OCI-M2 (cell line): ENCODE measurements at regions not wholly inside any gene's neighbourhood (a gene's known extent, or its start where the extent isn't known, plus 50 kb on each side); places are given as distances from the start of the nearest gene placed in this dataset.
"Not testable (repeated sequence)": the region's sequence is repeated elsewhere in the genome, so short reads cannot be mapped to it uniquely, and the experiment has no call there.

Source experiments
- DNase-seq: peaks from one replicate; lab custom pipeline; 2025; ENCODE audit not compliant: unreplicated experiment; lab: John Stamatoyannopoulos, UW

DNA sequence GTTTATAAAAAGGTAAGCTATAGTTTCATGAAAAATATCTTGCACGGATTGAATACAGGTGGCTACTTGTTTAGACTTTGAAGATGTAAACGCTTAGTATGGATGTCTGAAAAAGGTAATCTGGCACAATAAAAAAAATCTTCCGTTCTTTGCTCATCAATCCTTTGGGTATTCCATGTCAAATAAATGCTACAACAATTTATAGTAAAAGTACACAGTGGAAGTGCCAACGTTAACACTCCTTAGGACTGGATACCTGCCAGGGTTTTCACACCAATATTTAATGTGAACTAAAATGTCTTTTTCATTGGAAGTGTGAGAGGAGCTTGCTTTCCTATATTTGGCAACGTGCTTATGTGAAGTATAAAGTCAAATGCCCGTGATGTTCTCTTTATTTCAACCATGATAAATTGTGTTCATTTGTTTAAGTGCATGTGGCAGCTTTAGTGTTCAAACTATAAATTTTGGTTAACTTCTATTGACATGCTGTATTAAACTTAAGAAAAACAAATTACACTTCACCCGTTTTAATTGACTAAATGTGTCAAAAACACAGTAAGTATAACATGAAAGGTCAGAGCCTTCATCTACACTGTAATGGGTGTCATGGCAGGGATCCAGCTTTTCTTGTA lies 121.7 kb upstream of the HAND2 start:
- no peak for DNase-seq

DNA sequence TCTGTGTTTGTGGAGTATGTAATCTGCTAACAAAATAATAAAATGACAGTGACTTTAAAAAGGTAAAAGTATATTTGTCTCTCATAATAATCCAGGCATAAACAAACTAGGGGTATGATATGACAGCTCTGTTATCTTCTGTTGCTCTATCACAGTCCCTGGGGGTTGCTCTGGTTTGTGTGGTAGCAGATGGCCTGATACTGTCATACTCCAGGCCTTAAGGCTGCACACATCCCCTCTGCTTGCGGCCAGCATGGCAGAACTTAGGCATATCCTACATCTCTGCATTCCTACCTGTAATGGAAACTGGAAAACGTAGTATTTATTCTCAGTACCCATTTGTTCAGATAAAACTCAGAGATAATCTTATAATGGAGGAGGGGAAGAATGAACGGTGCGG lies 117.9 kb upstream of the HAND2 start:
- DNase-seq, result no peak

DNA sequence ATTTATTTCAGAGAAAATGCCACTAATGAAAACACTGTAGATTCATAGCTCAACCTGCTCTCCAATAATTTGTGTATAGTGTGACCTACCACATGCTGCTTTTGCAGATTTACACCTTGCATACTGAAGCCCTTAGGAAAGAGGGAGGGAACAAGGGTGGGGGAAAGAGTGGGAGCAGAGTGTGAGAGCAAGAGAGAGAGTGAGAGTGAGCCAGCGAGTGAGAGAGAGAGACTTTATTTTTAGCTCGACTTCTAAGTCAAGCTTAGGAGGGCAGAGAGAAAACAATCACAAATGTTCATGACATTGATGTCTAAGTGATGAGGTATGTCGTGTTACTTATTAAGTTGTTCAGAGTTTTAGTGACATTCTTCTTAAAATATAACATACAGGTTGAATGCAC lies 112.5 kb upstream of the HAND2 start:
- DNase-seq, result no peak

DNA sequence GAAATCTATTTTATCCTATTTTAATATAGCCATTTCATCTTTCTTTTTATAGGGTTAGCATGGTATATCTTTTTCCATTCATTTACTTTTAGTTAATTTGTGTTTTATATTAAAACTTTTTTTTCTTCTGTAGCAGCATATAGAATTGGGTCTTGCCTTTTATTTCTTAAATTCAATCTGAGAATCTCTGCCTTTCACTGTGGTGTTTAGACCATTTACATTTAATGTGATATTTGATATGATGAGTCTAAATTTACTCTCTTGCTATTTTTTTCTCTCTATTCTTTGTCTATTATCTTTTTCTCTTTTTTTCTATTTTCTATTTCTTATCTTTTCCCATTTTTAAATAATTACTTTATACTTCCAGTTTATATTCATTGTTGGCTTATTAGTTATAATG lies 105.4 kb upstream of the HAND2 start:
- no peak for DNase-seq

DNA sequence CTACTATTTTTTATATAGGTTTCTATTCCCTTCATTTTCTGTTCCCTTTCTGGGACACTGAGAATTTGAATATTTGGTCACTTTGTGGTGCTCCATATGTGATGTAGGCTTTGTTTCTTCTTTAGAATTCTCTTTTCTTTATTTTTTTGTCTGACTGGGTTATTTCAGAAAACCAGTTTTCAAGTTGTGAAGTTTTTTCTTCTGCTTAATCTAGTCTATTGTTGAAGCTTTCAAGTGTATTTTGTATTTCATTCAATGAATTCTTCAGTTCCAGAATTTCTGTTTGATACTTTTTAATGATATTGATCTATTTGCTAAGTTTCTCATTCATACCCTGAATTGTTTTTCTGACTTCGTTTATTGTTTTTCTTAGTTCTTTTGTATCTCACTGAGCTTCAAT lies 96.2 kb upstream of the HAND2 start:
- DNase-seq, result no peak

DNA sequence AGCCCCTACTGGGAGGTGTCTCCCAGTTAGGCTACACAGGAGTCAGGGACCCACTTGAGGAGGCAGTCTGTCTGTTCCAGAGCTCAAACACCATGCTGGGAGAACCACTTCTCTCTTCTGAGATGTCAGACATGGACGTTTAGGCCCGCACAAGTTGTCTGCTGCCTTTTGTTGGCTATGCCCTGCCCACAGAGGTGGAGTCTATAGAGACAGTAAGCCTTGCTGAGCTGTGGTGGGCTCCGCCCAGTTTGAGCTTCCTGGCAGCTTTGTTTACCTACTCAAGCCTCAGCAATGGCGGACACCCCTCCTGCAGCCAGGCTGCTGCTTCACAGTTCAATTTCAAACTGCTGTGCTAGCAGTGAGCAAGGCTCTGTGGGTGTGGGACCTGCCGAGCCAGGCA lies 88.6 kb upstream of the HAND2 start:
- not testable (repeated sequence) for DNase-seq

DNA sequence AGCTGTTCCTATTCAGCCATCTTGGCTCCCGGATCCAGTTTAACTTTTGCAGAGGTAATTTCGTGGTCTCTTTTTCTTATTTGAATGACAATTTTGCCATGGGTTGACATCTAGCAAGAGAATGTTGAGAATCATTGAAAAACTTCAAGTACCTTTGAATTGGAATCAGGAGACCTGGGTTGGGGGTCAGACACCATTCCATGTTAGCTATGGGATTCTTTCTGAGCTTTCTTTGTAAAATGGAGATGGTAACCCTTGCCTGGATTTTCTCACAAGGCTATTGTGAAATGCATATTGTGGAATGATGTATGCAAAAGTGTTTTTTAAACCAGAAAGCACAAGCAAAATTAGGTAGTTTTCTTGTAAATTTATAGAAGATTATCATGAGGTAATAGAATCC lies 79.1 kb upstream of the HAND2 start:
- DNase-seq, result no peak

DNA sequence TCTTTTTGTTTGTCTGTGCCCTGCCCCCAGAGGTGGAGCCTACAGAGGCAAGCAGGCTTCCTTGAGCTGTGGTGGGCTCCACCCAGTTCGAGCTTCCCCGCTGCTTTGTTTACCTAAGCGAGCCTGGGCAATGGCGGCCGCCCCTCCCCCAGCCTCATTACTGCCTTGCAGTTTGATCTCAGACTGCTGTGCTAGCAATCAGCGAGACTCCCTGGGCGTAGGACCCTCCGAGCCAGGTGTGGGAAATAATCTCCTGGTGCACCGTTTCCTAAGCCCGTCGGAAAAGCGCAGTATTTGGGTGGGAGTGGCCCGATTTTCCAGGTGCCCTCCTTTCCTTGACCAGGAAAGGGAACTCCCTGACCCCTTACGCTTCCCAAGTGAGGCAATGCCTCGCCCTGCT lies 78.6 kb upstream of the HAND2 start:
- DNase-seq, result not testable (repeated sequence)

DNA sequence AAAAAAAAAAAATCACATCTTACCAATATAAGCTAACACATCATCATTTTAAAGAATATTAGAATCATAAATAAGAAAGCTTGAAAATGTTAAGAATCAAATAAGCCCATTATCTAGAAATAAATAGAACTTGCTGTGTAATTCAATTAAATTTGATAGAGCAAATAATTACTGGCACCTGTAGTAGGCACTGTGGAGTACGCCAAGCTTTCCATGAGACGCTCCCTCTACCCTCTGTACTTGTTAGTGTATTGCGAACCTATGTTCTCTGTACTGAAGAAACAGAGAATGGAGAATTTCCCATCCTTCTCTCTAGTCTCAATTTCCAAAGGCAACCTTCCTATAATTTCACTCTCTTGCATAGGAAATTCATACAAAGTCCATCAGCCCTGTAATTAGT lies 61.7 kb upstream of the HAND2 start:
- DNase-seq, result no peak

DNA sequence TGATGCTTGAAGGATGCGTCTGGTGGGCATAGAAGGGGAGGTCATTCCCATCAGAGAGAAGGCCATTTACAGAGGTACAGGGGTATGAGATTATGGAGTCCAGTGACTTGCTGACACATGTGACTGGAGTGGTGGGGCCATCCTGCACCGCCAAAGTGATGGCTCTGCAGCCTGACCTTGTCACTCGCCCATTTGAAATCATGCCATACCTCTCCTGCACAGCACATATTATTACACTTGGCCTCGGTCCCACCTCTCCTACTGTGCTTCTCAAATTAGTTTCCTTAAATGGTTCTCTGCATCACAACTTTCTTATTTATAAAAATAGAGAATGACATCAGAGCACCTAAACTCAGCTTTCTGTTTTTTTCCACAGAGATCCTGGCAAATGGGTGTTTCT lies 60.7 kb upstream of the HAND2 start:
- no peak for DNase-seq

DNA sequence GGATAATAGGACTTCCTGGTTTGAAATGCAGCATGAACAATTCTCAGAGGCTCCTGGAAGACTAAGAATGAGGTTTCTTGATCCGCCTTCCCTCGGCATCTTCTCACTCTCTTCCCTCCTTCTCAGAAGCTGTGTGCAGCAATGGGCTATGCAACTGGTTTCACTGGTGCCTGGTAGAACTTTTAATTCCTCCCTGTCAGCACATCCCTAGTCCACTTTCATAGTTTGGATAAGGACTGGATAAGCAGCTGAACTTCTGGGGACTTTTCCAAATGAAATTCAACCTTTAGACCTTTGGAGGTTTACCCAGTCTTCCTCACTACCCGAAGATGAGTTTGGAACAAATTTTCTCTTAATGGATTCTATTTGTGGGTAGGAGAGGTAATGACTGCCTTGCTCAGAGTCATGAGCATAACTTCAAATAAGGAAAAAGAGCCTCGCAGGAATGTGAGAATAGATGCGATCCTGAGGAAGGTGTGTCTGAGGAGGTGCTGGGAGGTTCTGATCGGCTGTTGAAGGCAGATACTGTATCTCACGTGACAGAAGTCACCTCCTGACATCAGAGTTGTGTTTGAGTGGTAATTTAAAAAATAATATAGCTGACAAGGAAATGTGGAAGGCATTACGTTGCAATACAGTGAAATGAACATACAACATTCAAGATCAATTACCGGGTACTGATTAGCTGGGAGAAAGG lies 56.0 kb upstream of the HAND2 start:
- no peak for DNase-seq

DNA sequence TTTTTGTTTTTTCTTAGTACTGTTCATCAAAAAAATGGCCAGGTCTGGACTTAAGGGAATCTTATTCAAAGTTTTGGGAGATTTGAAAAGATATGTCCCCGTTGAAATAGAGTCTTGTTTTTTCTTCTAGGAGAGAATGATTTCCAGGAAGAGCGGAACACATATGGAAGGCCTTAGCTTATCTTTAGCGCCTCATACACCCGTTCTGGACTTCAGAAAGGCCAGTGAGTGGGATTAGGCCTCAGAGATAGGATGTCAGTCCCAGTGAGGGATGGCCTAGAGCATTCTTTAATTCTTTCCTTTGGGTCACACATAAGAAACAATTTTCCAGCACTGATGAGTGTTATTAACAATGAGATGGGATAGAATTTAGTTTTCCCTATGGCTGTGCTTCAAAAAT lies 54.5 kb upstream of the HAND2 start:
- DNase-seq, result no peak
